Activated T-helper 17 cell treated with anti-CD3 and anti-CD28 coated beads, Interleukin-2, amount 50 U/mL, for 72 hours (primary cell): ENCODE measurements at regions not wholly inside any gene's neighbourhood (a gene's known extent, or its start where the extent isn't known, plus 50 kb on each side); places are given as distances from the start of the nearest gene placed in this dataset.
"Not testable (repeated sequence)": the region's sequence is repeated elsewhere in the genome, so short reads cannot be mapped to it uniquely, and the experiment has no call there.

Experiments used
- ATAC-seq: fragments of 150-1000 bp; cut with Tn5 transposase; replicated peaks from 2 replicates; pipeline ENCODE4 v1.10.0; 2021; ENCODE audit warnings: mild to moderate bottlenecking, moderate library complexity
- H3K27ac Mint-ChIP-seq: one replicate; pipeline ENCODE4 v1.8.0; 2022; ENCODE audit warnings: mixed read lengths
- H3K27me3 Mint-ChIP-seq: one replicate; pipeline ENCODE4 v1.8.0; 2022; ENCODE audit warnings: mixed read lengths
- H3K36me3 Mint-ChIP-seq: one replicate; pipeline ENCODE4 v1.8.0; 2022; ENCODE audit warnings: low read depth, mild to moderate bottlenecking, mixed read lengths
- H3K4me1 Mint-ChIP-seq: one replicate; pipeline ENCODE4 v1.8.0; 2022; ENCODE audit warnings: mixed read lengths
- H3K4me3 Mint-ChIP-seq: one replicate; pipeline ENCODE4 v1.8.0; 2022; ENCODE audit warnings: mild to moderate bottlenecking, mixed read lengths
- H3K9me3 Mint-ChIP-seq: one replicate; pipeline ENCODE4 v1.8.0; 2022; ENCODE audit warnings: mixed read lengths

DNA sequence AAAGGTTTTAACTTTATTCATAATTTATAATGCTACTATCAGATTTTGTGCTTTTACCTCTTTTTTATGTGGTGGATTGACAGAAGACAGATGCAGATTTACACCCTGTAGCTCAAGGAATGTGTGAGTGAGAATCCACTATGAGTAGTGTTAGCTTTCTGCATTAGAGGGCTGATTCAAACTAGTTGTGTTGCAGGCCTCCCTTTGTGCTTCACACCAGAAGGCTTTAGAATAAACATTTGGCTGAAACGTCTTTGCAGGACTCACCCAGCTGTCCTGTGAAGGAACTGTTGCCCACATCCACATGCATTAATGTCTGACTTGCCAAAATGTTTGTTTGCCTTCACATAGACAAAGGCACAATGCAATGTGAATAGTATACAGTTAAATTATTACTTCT, 127.0 kb downstream of the PCDH7 start:
- Mint-ChIP-seq H3K4me1 (no peaks in the 10 kb centered on the region), H3K9me3 (peaks cover 24% of the 10 kb centered on the region), H3K27ac (no peak overlapping the region), H3K27me3 (no peaks in the 10 kb centered on the region), H3K4me3 (no peak overlapping the region), H3K36me3 (no peaks in the 10 kb centered on the region)
- no peak for ATAC-seq

DNA sequence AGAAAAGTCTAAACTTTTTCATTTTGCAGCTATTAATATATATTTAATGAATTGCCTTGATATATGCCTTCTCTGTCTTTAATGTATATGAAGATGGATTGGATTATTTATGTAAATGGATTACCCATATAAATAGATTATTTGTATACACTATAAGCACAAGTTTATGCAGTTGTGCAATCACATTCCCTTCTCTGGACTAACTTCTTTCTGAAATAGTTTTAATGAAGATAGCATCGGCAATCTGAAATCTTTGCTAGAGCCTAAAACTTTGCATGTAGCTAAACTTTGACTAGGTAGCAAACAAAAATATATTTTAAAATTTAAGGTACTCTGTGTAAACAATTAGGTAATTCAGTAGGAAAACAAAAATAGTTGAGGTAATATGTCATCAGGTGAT, 127.8 kb downstream of the PCDH7 start:
- Mint-ChIP-seq H3K27me3 (no peaks in the 10 kb centered on the region), H3K9me3 (peaks cover 20% of the 10 kb centered on the region), H3K4me1 (no peaks in the 10 kb centered on the region), H3K36me3 (no peaks in the 10 kb centered on the region), H3K4me3 (no peak overlapping the region), H3K27ac (no peak overlapping the region)
- no peak for ATAC-seq

DNA sequence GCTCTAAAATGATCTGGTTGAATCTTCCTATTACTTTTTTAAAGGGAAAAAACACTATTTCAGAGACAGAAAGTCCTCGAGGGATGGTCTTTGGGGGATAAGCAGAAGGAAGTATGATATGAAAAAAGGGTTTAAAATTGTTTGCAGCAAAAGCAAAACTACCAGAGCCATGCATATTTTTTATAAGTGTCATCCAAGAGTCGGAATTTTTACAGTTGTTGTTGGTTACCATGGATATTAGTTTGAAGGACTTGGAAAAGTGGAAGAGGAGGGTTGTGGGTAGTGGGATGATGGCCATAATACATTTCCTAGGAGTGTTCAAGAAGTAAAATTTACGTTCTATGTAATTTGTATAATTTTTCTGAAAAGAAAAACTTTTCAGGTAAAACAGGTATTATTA, 134.4 kb downstream of the PCDH7 start:
- no peaks in the 10 kb centered on the region for H3K4me1 Mint-ChIP-seq
- ATAC-seq, result no peak
- no peaks in the 10 kb centered on the region for H3K36me3 Mint-ChIP-seq
- H3K4me3 Mint-ChIP-seq, result no peak overlapping the region
- H3K27me3 Mint-ChIP-seq, result no peaks in the 10 kb centered on the region
- no peak overlapping the region for H3K27ac Mint-ChIP-seq
- peaks cover 26% of the 10 kb centered on the region for H3K9me3 Mint-ChIP-seq

DNA sequence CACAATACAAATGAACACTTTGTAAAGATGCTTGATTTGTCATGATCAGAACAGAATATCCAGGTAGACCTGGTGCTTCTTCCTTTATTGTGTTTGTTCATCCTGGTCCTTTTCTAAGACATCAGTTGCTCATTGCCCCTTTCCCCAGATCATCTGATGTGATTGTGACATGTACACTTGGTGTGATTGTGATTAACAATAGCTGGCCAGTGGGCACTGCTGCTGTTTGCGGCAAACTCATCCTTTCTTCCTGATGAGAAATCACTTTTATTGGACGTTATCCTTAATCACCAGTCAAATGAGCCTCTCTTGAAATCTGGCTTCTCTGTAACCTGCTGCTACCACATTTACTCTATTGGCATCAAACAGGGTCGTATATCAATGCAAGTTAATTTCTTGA, 135.1 kb downstream of the PCDH7 start:
- Mint-ChIP-seq H3K4me1 (no peaks in the 10 kb centered on the region), H3K27me3 (no peaks in the 10 kb centered on the region), H3K27ac (no peak overlapping the region), H3K4me3 (no peak overlapping the region), H3K36me3 (no peaks in the 10 kb centered on the region), H3K9me3 (peaks cover 19% of the 10 kb centered on the region)
- ATAC-seq, result no peak

DNA sequence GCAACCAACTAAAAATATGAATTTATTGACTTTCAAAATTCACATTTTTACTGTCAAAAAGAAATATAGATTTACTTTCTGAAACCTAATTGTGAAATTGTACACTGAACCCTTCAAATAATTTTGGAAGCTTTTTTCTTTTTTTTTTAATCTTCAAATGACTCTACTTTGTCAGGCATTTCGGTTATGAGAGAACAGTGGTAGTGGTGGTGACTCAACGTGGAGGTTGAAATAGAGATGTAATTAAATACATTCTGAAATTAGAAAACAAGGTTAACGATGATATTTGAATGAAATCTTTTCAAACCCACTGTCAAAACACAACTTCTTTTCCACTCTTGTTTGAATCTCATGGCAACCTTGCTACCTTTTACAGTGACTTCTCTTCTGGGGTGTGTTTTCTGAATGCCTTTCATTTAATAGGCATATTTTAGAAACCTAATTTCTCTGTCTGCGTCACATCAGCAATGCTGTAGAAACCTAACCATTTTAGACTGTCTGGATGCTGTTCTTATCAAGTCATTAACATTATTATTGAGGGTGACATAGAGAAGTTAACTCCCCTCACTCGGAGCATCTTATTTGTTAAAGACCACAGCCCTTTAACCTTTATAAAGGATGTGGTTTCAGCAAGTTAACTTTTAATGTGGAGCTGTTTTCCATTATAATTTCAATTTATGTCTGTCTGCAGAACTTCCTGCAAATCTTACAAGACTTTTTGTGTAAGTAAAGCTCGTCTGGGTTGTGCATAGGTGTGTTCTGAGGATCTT, 136.8 kb downstream of the PCDH7 start:
- Mint-ChIP-seq H3K9me3 (peaks cover 14% of the 10 kb centered on the region), H3K36me3 (no peaks in the 10 kb centered on the region), H3K4me3 (no peak overlapping the region), H3K27ac (no peak overlapping the region), H3K4me1 (no peaks in the 10 kb centered on the region), H3K27me3 (no peaks in the 10 kb centered on the region)
- no peak for ATAC-seq

DNA sequence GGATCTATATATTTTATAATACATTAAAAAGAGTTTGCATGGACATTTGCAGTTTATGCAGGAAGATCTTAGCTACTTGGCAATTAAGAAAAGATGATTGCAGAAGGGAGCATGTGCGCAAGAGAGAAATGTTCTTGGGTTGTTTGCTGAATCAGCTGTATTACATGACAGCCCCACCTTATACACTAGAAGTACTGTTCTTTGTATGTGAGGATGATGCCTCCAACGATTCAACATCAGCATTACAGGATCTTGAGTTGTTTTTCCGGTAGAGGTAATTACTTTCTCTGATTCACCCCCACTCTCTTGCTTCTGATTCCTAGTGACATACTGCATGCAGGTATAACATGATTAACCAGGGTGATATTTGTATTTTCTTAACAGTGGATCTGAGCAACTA, 140.8 kb downstream of the PCDH7 start:
- no peaks in the 10 kb centered on the region for H3K4me1 Mint-ChIP-seq
- ATAC-seq, result no peak
- H3K27ac Mint-ChIP-seq, result no peak overlapping the region
- peaks cover 14% of the 10 kb centered on the region for H3K9me3 Mint-ChIP-seq
- no peaks in the 10 kb centered on the region for H3K36me3 Mint-ChIP-seq
- H3K4me3 Mint-ChIP-seq, result no peak overlapping the region
- no peaks in the 10 kb centered on the region for H3K27me3 Mint-ChIP-seq

DNA sequence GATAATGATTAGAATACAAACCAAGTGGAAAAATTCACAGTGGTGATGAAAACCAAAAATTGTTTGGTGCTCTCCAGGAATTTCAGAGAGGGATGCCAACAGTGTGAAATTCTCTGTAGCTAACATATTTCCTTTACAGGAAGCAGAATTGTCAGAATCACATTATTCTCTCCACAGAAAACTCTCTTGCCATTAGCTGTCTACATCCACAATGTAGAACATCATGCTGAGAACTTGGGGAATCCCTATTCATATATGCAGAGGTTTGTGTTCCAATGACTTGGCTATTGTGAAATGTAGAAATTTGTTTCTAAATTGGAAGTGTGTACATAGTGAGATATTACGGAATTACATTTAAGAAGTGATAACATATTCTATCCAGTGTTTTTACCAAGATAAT, 142.0 kb downstream of the PCDH7 start:
- ATAC-seq, result no peak
- H3K4me3 Mint-ChIP-seq, result no peak overlapping the region
- H3K36me3 Mint-ChIP-seq, result no peaks in the 10 kb centered on the region
- H3K9me3 Mint-ChIP-seq, result peaks cover 14% of the 10 kb centered on the region
- no peaks in the 10 kb centered on the region for H3K4me1 Mint-ChIP-seq
- no peak overlapping the region for H3K27ac Mint-ChIP-seq
- H3K27me3 Mint-ChIP-seq, result no peaks in the 10 kb centered on the region

DNA sequence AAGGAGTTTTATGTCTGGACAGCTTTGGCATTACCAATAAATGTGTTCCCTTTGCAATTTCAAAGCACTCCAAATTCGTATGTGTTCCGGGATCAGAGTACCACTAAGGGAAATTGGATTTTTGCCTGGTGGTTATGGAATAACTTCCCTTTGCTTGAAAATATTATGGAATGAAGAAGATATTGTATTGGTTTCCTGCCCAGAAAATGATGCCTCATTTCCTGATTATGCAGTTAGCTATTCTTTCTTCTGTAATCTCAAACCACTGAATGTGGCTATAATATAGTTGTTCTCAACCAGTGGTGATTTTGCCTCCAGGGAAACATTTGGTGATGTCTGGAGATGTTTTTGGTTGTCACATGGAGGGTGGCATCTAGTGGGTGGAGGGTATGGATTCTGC, 142.9 kb downstream of the PCDH7 start:
- Mint-ChIP-seq H3K27me3 (no peaks in the 10 kb centered on the region), H3K9me3 (peaks cover 14% of the 10 kb centered on the region), H3K4me3 (no peak overlapping the region), H3K4me1 (no peaks in the 10 kb centered on the region), H3K36me3 (no peaks in the 10 kb centered on the region), H3K27ac (no peak overlapping the region)
- ATAC-seq, result no peak

DNA sequence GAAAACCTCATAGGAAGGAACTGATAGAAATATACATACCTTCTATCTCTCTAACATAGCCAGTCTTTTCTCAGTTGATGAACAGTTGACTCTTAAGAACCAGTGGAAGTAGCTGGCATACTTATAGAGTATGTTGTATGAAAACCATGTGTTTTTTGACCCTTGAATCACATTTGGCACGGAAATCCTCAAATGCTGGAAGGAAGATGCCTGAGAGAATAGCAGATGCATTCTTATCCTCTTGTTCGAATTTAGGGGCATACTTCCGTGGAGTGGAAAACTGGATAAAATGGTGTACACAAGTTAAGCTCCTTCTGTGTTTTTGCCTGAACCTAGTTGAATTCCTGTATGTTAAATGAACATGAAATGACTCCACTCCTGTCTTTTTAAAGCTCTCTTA, 145.5 kb downstream of the PCDH7 start:
- H3K36me3 Mint-ChIP-seq, result no peaks in the 10 kb centered on the region
- H3K9me3 Mint-ChIP-seq, result peaks cover 11% of the 10 kb centered on the region
- no peak for ATAC-seq
- no peak overlapping the region for H3K4me3 Mint-ChIP-seq
- H3K27me3 Mint-ChIP-seq, result no peaks in the 10 kb centered on the region
- H3K27ac Mint-ChIP-seq, result no peak overlapping the region
- no peaks in the 10 kb centered on the region for H3K4me1 Mint-ChIP-seq

DNA sequence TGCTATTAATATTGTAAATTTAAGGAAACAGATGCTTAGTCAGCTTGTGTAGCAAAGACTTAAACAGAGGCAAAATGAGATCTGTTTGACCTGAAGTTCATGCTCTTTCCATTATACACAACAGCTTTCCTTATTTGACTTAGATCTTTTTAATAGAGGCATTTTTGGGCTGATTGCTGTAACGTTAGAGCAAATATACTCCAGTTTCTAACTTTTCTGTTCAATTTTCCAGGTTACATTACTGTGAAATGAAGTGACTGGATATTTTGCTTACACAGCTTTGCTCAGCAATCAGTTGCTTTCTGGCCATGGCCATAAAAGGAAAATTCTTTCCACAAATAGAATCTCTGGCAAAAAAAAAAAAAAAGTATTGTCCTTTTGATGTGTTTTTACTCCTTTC, 146.2 kb downstream of the PCDH7 start:
- Mint-ChIP-seq H3K27ac (no peak overlapping the region), H3K27me3 (no peaks in the 10 kb centered on the region), H3K36me3 (no peaks in the 10 kb centered on the region), H3K4me1 (no peaks in the 10 kb centered on the region), H3K9me3 (peaks cover 11% of the 10 kb centered on the region), H3K4me3 (no peak overlapping the region)
- no peak for ATAC-seq

DNA sequence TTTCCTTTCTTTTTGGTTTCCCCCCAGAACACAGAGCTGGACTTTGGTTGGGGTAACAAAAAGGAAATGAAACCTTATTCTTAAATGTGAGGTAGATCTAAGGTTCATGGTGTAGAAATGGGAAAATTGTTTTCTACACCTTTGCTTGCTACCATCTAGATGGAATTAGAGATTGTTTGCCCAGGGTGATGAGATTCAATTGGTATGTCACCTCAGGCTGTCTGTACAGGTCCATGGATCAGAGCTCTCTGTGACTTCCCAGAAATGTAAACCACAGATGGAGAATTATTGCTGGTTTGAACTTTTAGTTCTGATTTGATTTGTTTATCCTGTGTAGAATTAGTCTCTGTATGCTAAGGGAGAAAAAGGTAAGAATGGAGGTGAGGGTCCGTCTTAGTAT, 146.7 kb downstream of the PCDH7 start:
- Mint-ChIP-seq H3K27me3 (no peaks in the 10 kb centered on the region), H3K4me3 (no peak overlapping the region), H3K9me3 (peaks cover 11% of the 10 kb centered on the region), H3K27ac (no peak overlapping the region), H3K36me3 (no peaks in the 10 kb centered on the region), H3K4me1 (no peaks in the 10 kb centered on the region)
- no peak for ATAC-seq

DNA sequence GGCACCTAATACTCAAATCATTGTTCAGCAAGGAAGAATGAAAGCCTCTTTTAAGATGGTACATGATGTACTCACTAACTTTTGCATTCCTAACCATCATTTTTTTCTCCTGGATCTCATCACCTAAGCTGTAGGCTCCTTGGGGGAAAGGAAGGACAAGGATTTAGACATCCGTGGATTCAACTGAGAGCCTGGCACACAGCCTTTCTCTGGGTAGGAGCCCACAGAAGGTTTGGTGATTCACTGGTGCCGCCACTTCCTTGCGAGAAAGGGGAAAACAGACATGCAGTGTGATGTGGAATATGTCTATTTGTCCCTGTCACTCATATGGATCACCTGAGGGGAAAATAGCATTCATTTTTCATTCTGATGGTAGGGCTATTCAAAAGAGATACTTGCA, 147.3 kb downstream of the PCDH7 start:
- H3K9me3 Mint-ChIP-seq, result peaks cover 11% of the 10 kb centered on the region
- no peaks in the 10 kb centered on the region for H3K4me1 Mint-ChIP-seq
- H3K27me3 Mint-ChIP-seq, result no peaks in the 10 kb centered on the region
- ATAC-seq, result no peak
- H3K4me3 Mint-ChIP-seq, result no peak overlapping the region
- no peak overlapping the region for H3K27ac Mint-ChIP-seq
- no peaks in the 10 kb centered on the region for H3K36me3 Mint-ChIP-seq

DNA sequence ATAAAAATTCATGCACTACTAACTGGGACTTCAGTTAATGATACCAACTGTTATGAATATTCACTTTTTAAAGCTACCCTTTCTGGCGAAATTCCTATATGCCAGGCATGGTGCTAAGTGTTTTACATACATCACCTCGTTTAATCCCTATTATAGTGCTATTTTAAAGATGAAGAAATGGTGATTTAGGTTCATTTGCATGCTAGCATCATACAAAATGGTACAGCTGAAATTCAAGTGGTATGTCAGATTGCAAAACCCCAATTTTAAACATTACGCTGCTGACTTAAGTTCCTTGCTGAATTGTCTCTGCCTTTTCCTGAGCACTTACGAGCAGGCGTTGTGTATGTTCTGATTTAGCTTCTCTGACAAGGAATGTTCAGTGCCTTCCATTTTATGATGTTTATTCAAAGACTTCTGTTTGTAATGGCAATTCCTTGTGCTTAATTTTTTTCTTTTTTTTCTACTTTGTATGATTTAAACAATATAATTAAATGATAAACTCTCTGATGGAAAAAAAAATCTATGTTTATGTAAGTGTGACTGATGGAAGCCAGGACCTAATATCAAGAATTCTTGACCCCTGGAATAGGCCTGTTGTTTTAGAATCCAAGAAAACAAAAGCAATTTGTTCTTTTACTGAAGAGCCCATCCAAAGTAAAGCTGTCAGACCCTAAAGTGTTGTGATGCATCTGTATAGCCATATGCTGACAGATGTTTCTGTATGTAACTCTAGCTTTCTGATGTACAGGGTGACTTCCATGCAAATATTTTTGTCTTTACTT, 148.1 kb downstream of the PCDH7 start:
- H3K4me3 Mint-ChIP-seq, result no peak overlapping the region
- no peak for ATAC-seq
- no peaks in the 10 kb centered on the region for H3K36me3 Mint-ChIP-seq
- peaks cover 11% of the 10 kb centered on the region for H3K9me3 Mint-ChIP-seq
- no peak overlapping the region for H3K27ac Mint-ChIP-seq
- no peaks in the 10 kb centered on the region for H3K4me1 Mint-ChIP-seq
- H3K27me3 Mint-ChIP-seq, result no peaks in the 10 kb centered on the region

DNA sequence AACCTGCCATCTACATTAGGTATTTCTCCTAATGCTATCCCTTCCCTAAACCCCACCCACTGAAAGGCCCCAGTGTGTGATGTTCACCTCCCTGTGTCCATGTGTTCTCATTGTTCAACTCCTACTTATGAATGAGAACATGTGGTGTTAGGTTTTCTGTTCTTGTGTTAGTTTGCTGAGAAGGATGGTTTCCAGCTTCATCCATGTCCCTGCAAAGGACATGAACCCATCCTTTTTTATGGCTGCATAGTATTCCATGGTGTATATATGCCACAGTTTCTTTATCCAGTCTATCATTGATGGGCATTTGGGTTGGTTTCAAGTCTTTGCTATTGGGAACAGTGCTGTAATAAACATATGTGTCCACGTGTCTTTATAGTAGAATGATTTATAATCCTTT, 149.2 kb downstream of the PCDH7 start:
- H3K4me1 Mint-ChIP-seq, H3K27ac Mint-ChIP-seq, H3K9me3 Mint-ChIP-seq, H3K36me3 Mint-ChIP-seq, H3K4me3 Mint-ChIP-seq, H3K27me3 Mint-ChIP-seq, ATAC-seq: not testable (repeated sequence)

DNA sequence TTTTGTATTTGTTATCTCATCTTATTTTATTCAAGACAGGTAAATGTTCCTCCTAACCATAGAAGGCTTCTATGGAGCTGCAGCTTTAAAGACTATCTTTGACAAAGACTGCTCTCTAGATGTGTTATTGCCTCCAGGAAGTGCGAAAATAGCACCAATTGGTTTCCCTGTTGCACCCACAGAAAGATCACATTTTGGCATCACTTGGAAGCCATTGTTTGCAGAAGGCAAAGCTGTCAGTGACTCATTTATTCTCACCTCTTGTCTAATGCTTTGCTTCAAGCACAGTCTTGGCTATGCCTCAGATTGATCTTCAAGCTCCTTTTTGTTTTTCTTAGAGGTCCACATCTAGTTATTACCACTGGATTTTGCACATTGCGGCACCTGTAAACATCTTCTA, 150.3 kb downstream of the PCDH7 start:
- no peak for ATAC-seq
- H3K4me1 Mint-ChIP-seq, result no peaks in the 10 kb centered on the region
- H3K9me3 Mint-ChIP-seq, result peaks cover 5% of the 10 kb centered on the region
- no peaks in the 10 kb centered on the region for H3K36me3 Mint-ChIP-seq
- H3K27ac Mint-ChIP-seq, result no peak overlapping the region
- H3K27me3 Mint-ChIP-seq, result no peaks in the 10 kb centered on the region
- H3K4me3 Mint-ChIP-seq, result no peak overlapping the region
